Stimulated activated naive CD8-positive, alpha-beta T cell treated with anti-CD3 and anti-CD28 coated beads, Interleukin-15, Interleukin-2, amounts not matched to agents 100 ng/mL and 50 ng/mL, for 24 hours (primary cell): ENCODE measurements at regions not wholly inside any gene's neighbourhood (a gene's known extent, or its start where the extent isn't known, plus 50 kb on each side); places are given as distances from the start of the nearest gene placed in this dataset.

Experiments used
- H3K27ac Mint-ChIP-seq: one replicate; pipeline ENCODE4 v1.8.0; 2021; ENCODE audit warnings: mild to moderate bottlenecking, mixed read lengths
- H3K27me3 Mint-ChIP-seq: one replicate; pipeline ENCODE4 v1.8.0; 2021; ENCODE audit warnings: mixed read lengths
- H3K36me3 Mint-ChIP-seq: one replicate; pipeline ENCODE4 v1.8.0; 2021; ENCODE audit warnings: low read depth, mixed read lengths
- H3K4me1 Mint-ChIP-seq: one replicate; pipeline ENCODE4 v1.8.0; 2021; ENCODE audit warnings: low read depth, mixed read lengths
- H3K4me3 Mint-ChIP-seq: one replicate; pipeline ENCODE4 v1.8.0; 2021; ENCODE audit warnings: mild to moderate bottlenecking, mixed read lengths
- H3K9me3 Mint-ChIP-seq: one replicate; pipeline ENCODE4 v1.8.0; 2021; ENCODE audit warnings: mixed read lengths

- no peak overlapping the region for H3K27ac Mint-ChIP-seq
- no peaks in the 10 kb centered on the region for H3K4me1 Mint-ChIP-seq
- H3K27me3 Mint-ChIP-seq, result no peaks in the 10 kb centered on the region
- H3K4me3 Mint-ChIP-seq, result no peak overlapping the region
- H3K36me3 Mint-ChIP-seq, result no peaks in the 10 kb centered on the region
- H3K9me3 Mint-ChIP-seq, result no peaks in the 10 kb centered on the region
Measured at GRCh38 chr18:10025711-10026670, 112.2 kb downstream of the VAPA start.

GRCh38 chr18:10027031-10027430, 113.2 kb downstream of the VAPA start:
- Mint-ChIP-seq H3K36me3 (no peaks in the 10 kb centered on the region), H3K27me3 (no peaks in the 10 kb centered on the region), H3K4me1 (no peaks in the 10 kb centered on the region), H3K9me3 (no peaks in the 10 kb centered on the region), H3K4me3 (no peak overlapping the region), H3K27ac (no peak overlapping the region)

- Mint-ChIP-seq H3K4me1 (no peaks in the 10 kb centered on the region), H3K36me3 (no peaks in the 10 kb centered on the region), H3K27ac (no peak overlapping the region)
Measured at GRCh38 chr18:10027461-10027860, 113.6 kb downstream of the VAPA start.

GRCh38 chr18:10029711-10030110, 115.9 kb downstream of the VAPA start:
- no peaks in the 10 kb centered on the region for H3K27me3 Mint-ChIP-seq
- no peaks in the 10 kb centered on the region for H3K9me3 Mint-ChIP-seq
- H3K4me1 Mint-ChIP-seq, result peaks cover 10% of the 10 kb centered on the region
- H3K36me3 Mint-ChIP-seq, result no peaks in the 10 kb centered on the region
- no peak overlapping the region for H3K27ac Mint-ChIP-seq
- H3K4me3 Mint-ChIP-seq, result no peak overlapping the region

More at GRCh38 chr18:10027461-10027860, 113.6 kb downstream of the VAPA start:
- H3K9me3 Mint-ChIP-seq, result no peaks in the 10 kb centered on the region
- no peak overlapping the region for H3K4me3 Mint-ChIP-seq
- H3K27me3 Mint-ChIP-seq, result no peaks in the 10 kb centered on the region

GRCh38 chr18:10030816-10031541, 117.2 kb downstream of the VAPA start:
- H3K4me1 Mint-ChIP-seq, result peaks cover 10% of the 10 kb centered on the region
- H3K9me3 Mint-ChIP-seq, result no peaks in the 10 kb centered on the region
- H3K36me3 Mint-ChIP-seq, result no peaks in the 10 kb centered on the region
- H3K27ac Mint-ChIP-seq, result no peak overlapping the region
- no peak overlapping the region for H3K4me3 Mint-ChIP-seq
- H3K27me3 Mint-ChIP-seq, result no peaks in the 10 kb centered on the region

- Mint-ChIP-seq H3K9me3 (no peaks in the 10 kb centered on the region), H3K36me3 (no peaks in the 10 kb centered on the region), H3K4me1 (peaks cover 10% of the 10 kb centered on the region), H3K27me3 (no peaks in the 10 kb centered on the region), H3K27ac (peak overlapping the region; percentile 83), H3K4me3 (peak overlapping the region; percentile 83)
Measured at GRCh38 chr18:10032331-10033015, 118.7 kb downstream of the VAPA start.

GRCh38 chr18:10033016-10033399, 119.2 kb downstream of the VAPA start:
- H3K4me1 Mint-ChIP-seq, result peaks cover 10% of the 10 kb centered on the region
- no peaks in the 10 kb centered on the region for H3K27me3 Mint-ChIP-seq
- H3K9me3 Mint-ChIP-seq, result no peaks in the 10 kb centered on the region
- peak overlapping the region; percentile 83 for H3K4me3 Mint-ChIP-seq
- no peaks in the 10 kb centered on the region for H3K36me3 Mint-ChIP-seq
- H3K27ac Mint-ChIP-seq, result peak overlapping the region; percentile 83

- Mint-ChIP-seq H3K9me3 (no peaks in the 10 kb centered on the region), H3K4me3 (no peak overlapping the region), H3K27me3 (no peaks in the 10 kb centered on the region), H3K27ac (no peak overlapping the region), H3K36me3 (no peaks in the 10 kb centered on the region), H3K4me1 (peaks cover 10% of the 10 kb centered on the region)
Measured at GRCh38 chr18:10035281-10035991, 121.6 kb downstream of the VAPA start.

- H3K27ac Mint-ChIP-seq, result no peak overlapping the region
- peaks cover 3% of the 10 kb centered on the region for H3K27me3 Mint-ChIP-seq
Measured at GRCh38 chr18:10036479-10036878, 122.7 kb downstream of the VAPA start.

GRCh38 chr18:10037181-10037580, 123.4 kb downstream of the VAPA start:
- peaks cover 4% of the 10 kb centered on the region for H3K36me3 Mint-ChIP-seq
- peaks cover 10% of the 10 kb centered on the region for H3K4me1 Mint-ChIP-seq
- no peak overlapping the region for H3K4me3 Mint-ChIP-seq
- peaks cover 3% of the 10 kb centered on the region for H3K27me3 Mint-ChIP-seq
- H3K27ac Mint-ChIP-seq, result no peak overlapping the region
- H3K9me3 Mint-ChIP-seq, result peaks cover 6% of the 10 kb centered on the region

More at GRCh38 chr18:10036479-10036878, 122.7 kb downstream of the VAPA start:
- peaks cover 10% of the 10 kb centered on the region for H3K4me1 Mint-ChIP-seq
- H3K9me3 Mint-ChIP-seq, result peaks cover under 1% of the 10 kb centered on the region
- no peaks in the 10 kb centered on the region for H3K36me3 Mint-ChIP-seq
- H3K4me3 Mint-ChIP-seq, result no peak overlapping the region

- H3K27me3 Mint-ChIP-seq, result peaks cover 3% of the 10 kb centered on the region
- peaks cover 4% of the 10 kb centered on the region for H3K36me3 Mint-ChIP-seq
- H3K27ac Mint-ChIP-seq, result no peak overlapping the region
- H3K4me1 Mint-ChIP-seq, result peaks cover 4% of the 10 kb centered on the region
- no peak overlapping the region for H3K4me3 Mint-ChIP-seq
- H3K9me3 Mint-ChIP-seq, result peaks cover 11% of the 10 kb centered on the region
Measured at GRCh38 chr18:10038268-10038667, 124.5 kb downstream of the VAPA start.

- H3K27ac Mint-ChIP-seq, result no peak overlapping the region
- peaks cover 4% of the 10 kb centered on the region for H3K36me3 Mint-ChIP-seq
- peaks cover 14% of the 10 kb centered on the region for H3K9me3 Mint-ChIP-seq
- no peaks in the 10 kb centered on the region for H3K4me1 Mint-ChIP-seq
- H3K4me3 Mint-ChIP-seq, result no peak overlapping the region
- H3K27me3 Mint-ChIP-seq, result peaks cover 3% of the 10 kb centered on the region
Measured at GRCh38 chr18:10040287-10041011, 126.6 kb downstream of the VAPA start.

GRCh38 chr18:10041180-10041579, 127.4 kb downstream of the VAPA start:
- no peaks in the 10 kb centered on the region for H3K4me1 Mint-ChIP-seq
- peaks cover 14% of the 10 kb centered on the region for H3K9me3 Mint-ChIP-seq
- H3K27ac Mint-ChIP-seq, result no peak overlapping the region
- H3K36me3 Mint-ChIP-seq, result peaks cover 4% of the 10 kb centered on the region
- H3K27me3 Mint-ChIP-seq, result peaks cover 3% of the 10 kb centered on the region
- H3K4me3 Mint-ChIP-seq, result no peak overlapping the region

GRCh38 chr18:10042492-10042891, 128.7 kb downstream of the VAPA start:
- Mint-ChIP-seq H3K36me3 (peaks cover 4% of the 10 kb centered on the region), H3K27ac (no peak overlapping the region), H3K4me3 (no peak overlapping the region), H3K27me3 (peaks cover 3% of the 10 kb centered on the region), H3K4me1 (no peaks in the 10 kb centered on the region), H3K9me3 (peaks cover 14% of the 10 kb centered on the region)
